ENCODE measurements at regions not wholly inside any gene's neighbourhood (a gene's known extent, or its start where the extent isn't known, plus 50 kb on each side); places are given as distances from the start of the nearest gene placed in this dataset.
A peak's percentile ranks its signal among the peaks of the same experiment; 100 is the strongest.

- DNase-seq (ENCODE audit: extremely low read depth in 1 of 11, low read depth in 9 of 11, low spot score in 4 of 11) = no peak
Measured at GRCh38 chr20:40467703-40468411, 221.2 kb downstream of the MAFB start.

DNA sequence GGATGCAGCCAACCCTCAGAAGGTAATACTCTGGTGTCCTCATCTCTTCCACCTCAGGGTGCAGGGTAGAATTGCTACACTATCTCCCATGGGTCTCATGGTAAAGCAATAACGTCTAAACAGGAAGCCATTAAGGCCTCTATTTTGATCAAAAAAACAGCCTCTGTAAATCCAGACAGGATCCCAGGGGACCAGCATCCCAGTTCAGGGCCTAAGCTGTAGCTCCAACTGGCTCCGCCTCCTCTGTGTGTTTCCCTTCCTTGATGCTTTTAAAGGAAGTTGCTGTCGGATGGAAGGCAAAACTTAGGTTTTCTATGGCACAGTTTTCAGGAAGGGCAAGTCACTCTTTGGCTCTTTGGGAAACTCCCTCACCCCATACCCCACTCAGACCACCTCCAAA lies 222.0 kb downstream of the MAFB start:
- DNase-seq (ENCODE audit: extremely low read depth in 1 of 11, low read depth in 9 of 11, low spot score in 4 of 11) = no peak

DNA sequence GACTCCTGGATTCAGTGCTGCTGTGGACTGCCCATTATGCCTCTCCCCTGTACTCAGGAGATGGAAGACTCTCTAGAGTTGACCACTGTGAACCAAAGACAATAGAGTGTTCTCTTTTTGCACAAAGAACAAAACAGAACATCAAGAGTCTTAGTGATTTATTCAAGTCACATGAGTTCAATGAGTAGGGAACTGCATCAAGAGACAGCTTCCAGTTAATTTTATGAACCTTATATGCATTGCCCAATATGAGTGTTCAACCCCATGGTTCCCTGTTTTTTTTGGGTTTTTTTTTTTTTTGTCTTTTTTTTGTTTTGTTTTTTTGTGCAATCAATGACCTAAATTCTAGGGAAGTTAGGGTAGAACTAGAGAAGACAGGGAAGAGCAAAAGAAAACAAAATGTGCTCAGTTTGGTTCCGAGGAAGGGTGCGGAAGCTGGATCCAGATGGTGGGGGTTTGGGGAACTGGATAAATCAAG lies 224.3 kb downstream of the MAFB start:
- DNase-seq (ENCODE audit: extremely low read depth in 1 of 11, low read depth in 9 of 11, low spot score in 4 of 11) = no peak

DNA sequence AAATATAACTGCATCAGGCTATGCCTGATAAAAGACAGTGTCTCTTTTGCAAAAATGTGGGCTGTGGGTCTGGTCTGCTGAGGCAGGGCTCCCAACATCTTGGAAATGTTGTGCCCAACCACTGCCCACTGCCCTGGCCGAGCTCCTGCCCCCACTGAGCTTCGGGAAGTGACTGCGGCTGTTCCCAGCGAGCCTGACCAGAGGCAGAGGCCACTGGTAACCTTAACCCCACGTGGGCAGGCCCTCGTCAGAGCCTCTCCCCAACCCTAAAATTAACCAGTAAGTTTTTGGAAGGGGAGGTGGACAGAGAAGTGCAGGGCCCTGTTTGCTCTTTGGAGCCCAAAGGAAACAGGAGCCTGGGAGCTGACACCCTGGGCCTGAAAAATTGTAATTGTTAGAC lies 225.9 kb downstream of the MAFB start:
- DNase-seq (ENCODE audit: extremely low read depth in 1 of 11, low read depth in 9 of 11, low spot score in 4 of 11) = no peak

DNA sequence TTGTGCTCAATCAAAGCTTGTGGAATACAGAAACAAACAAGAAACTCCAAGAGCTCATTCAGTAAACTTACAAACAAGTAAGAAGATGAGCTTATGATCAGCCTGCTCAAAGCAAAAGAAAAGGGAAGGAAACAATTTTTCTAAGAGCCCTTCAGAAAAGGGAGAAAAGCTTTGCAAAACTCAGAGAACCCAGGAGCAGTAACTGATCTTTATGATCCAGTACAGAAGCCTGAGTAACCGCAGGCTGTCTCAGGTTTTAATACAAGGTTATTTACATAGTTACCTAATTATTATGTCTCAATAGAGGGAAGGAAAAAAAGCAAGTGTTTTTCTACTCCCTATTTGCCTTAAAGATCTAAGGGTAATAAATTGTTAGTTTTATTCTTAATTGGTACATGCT lies 226.5 kb downstream of the MAFB start:
- DNase-seq (ENCODE audit: extremely low read depth in 1 of 11, low read depth in 9 of 11, low spot score in 4 of 11) = no peak

DNA sequence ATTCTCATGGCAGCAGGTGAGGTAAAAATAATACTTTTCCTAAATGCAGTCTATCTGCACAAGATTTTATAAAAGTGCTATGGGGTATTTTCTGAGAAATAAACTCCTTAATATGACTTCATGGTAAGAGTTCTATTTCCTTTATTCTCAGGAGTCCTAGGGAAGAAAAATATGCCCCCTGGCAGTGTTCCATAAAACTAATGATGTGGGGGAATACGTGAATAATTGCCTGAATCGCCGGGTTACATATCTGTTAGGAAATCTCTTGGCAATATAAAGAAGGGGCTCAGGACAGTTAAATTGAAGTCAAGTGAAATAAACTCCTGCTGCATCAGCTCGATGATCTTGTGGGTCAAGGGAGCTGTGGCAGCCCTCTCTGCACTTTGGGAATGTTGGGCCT lies 229.7 kb downstream of the MAFB start:
- DNase-seq (ENCODE audit: extremely low read depth in 1 of 11, low read depth in 9 of 11, low spot score in 4 of 11) = no peak

GRCh38 chr20:40457404-40457803 lies 231.6 kb downstream of the MAFB start:
- DNase-seq (ENCODE audit: extremely low read depth in 1 of 11, low read depth in 9 of 11, low spot score in 4 of 11) = no peak

DNA sequence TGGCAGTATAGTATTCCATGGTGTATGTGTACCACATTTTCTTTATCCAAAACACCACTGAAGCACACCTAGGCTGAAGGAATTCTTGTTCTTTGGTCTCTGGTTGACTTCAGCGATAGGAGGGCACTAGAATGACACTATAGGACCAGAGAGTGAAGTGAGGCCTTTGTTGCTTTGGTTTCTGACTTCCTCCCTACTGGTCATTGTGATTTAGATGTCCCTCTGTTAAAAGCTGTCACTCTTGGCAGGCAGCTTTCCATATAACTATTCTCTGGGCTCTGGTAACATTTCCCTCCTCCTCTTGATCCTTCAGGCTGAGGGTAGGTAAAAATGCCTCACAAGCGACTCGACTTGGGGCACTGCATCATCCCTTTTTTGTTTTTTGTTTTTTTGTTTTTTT lies 236.3 kb downstream of the MAFB start:
- no peak for DNase-seq (ENCODE audit: extremely low read depth in 1 of 11, low read depth in 9 of 11, low spot score in 4 of 11)

DNA sequence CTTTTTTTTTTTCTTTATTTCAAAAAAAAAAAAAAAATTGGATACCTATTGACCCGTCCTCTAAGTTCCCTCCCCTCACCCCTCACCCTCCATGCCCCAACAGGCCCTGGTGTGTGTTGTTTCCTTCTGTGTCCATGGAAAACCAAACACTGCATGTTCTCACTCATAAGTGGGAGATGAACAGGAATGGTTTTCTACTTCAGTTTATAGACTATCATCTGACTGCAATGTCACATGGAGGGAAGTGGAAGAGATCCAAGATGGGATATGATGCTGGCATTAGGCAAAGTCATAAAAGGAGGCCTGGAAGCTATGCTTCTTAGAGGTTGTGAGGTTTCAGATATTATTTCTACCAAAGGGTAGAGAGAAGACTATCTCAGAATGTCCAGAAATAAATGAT lies 237.5 kb downstream of the MAFB start:
- DNase-seq (ENCODE audit: extremely low read depth in 1 of 11, low read depth in 9 of 11, low spot score in 4 of 11) = no peak

DNA sequence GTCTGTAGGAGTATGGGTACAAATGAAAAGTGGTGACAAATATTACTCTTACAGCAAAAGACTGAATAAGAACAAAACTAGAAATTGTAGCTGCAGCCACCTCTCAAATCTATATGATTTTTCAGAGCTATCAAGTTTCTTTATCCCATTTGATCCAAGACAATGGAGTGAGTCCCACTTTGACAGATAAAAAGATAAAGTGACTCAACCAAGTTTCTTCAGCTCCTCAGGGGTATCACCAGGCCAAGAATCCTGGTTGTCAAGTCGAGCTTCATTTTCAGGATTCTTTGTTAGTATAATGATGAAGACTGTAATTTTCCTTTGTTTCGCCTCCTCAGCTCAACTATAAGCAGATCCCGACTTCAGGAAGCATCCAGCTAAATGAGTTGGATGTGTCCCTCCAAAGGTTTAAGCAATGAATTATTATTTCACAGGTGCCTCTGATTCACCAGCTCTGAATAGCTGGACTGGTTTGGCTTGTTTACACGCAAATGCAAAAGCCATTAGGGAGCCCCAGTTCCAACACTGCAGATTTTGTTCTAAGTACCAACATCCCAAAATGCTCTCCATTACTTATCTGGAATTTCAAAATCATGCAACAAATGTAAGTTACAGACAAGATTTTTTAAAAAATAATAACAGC lies 238.9 kb downstream of the MAFB start:
- no peak for DNase-seq (ENCODE audit: extremely low read depth in 1 of 11, low read depth in 9 of 11, low spot score in 4 of 11)

DNA sequence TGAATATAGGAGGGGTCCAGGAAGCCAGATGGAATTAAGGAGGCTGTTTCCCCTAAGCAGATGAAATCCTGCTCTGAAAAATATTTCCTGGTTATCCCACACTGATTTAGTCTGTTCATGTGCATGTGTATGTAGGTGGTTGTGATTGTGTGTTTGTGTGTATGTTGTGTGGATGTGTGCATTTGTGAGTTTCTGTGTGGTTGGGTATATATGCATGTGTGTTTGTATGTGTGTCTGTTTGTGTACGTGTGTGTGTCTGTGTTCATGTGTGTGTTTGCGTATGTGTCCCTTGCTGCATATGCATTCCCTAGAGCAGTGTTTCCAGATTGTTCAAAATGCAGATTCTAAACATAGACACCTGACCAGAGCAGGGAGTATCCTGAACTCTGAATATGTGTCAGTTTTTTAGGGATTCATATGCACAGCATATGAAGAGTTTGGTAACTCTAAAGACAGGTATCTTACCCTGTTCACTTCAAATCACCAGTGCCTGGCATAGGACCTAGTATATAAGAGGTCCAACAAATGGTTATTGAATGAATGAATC lies 239.8 kb downstream of the MAFB start:
- DNase-seq (ENCODE audit: extremely low read depth in 1 of 11, low read depth in 9 of 11, low spot score in 4 of 11) = no peak

GRCh38 chr20:40446888-40447287 lies 242.1 kb downstream of the MAFB start:
- peak in 1 of 11 donors; percentile 57 for DNase-seq (ENCODE audit: extremely low read depth in 1 of 11, low read depth in 9 of 11, low spot score in 4 of 11)

- DNase-seq (ENCODE audit: extremely low read depth in 1 of 11, low read depth in 9 of 11, low spot score in 4 of 11) = no peak
Measured at GRCh38 chr20:40444516-40444915, 244.5 kb downstream of the MAFB start.

DNA sequence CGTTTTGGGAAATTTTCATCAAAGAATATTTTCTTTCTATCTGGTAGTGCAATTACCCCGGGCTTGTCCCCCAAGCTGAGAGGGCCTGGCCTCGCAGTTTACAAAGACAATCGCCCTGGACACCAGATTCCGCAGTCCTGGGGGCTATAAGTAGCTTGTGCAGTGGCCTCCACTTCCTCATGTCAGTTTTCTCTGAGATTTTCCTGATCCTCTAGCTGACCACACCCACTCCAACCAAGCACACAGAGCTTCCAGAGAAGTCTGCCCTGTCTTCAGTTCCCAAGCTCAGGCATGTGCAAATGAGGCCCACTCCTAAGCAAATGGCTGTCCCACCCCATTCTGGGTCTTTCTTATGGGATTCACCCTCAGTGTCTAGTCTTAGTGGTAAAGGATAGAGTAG lies 245.3 kb downstream of the MAFB start:
- DNase-seq (ENCODE audit: extremely low read depth in 1 of 11, low read depth in 9 of 11, low spot score in 4 of 11) = no peak

DNA sequence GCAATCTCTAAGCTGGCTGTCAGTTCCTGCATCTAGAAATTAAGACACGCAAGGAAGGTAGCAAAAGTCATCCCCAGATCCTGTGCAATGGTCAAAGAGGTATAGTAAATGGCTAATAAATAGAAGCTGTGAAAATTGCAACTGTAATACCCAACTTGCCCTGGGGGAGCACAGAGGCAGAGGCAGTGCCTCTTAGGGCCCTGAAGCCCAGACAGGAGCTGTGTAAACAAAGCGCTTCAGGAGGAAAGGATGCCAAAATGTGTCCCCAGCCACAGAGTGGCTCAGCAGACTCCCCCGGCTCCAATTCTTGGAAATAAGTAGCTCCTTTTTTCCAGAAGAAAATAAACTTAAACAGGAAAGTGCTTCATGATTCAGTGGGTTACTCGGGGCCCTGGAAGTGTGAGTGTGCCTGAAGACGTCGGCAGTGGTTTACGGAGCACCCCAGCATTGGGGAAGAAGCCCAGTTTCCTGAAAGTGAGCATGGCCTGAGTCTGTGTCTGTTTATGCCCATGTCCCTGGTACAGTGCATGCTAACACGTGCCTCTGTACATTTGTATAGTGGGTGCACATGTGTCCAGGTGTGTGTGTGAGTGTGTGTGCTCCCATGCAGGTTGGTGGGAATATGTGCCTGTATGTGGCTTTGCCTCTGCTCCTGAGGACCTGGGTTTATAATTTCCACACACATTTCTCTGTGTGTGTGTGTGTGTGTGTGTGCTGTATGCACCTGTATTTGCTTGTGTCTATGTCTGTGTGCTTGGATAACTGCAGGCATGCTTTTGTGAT lies 246.7 kb downstream of the MAFB start:
- no peak for DNase-seq (ENCODE audit: extremely low read depth in 1 of 11, low read depth in 9 of 11, low spot score in 4 of 11)

DNA sequence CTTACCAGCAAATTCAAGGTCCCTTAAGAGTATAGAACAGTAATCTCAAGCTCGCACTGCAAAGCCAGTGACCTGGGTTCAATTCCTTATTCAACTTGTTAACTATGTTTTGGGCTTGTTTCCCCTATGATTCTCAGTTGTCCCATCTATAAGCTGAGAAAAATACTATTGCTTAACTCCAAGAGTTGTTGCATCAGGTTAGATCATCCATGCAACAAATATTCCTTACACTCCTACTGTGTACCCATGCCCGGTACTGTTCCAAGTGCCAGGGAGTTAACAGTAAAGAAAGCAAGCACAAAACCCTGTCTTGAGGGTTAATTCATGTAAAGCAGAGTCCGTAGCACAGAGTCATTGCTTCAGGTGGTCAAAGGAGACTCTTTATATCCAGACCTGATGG lies 247.3 kb downstream of the MAFB start:
- DNase-seq (ENCODE audit: extremely low read depth in 1 of 11, low read depth in 9 of 11, low spot score in 4 of 11) = no peak

- no peak for DNase-seq (ENCODE audit: extremely low read depth in 1 of 11, low read depth in 9 of 11, low spot score in 4 of 11)
Measured at GRCh38 chr20:40438161-40438830, 250.7 kb downstream of the MAFB start.

- no peak for DNase-seq (ENCODE audit: extremely low read depth in 1 of 11, low read depth in 9 of 11, low spot score in 4 of 11)
Measured at GRCh38 chr20:40436011-40436410, 253.0 kb downstream of the MAFB start.

GRCh38 chr20:40435146-40435895 lies 253.7 kb downstream of the MAFB start:
- DNase-seq (ENCODE audit: extremely low read depth in 1 of 11, low read depth in 9 of 11, low spot score in 4 of 11) = no peak

All from renal cortex interstitium (tissue), 11 donors.